Activated CD8-positive, alpha-beta T cell treated with anti-CD3 and anti-CD28 coated beads, Interleukin-2, amount 10 ng/mL, durations not matched to agents 7 days and 5 days (primary cell): ENCODE measurements at regions not wholly inside any gene's neighbourhood (a gene's known extent, or its start where the extent isn't known, plus 50 kb on each side); places are given as distances from the start of the nearest gene placed in this dataset.

ENCODE experiments used
- ATAC-seq: fragments of 150-1000 bp; cut with Tn5 transposase; one replicate; pipeline ENCODE4 v1.10.0; 2021; ENCODE audit warnings: moderate library complexity
- CTCF ChIA-PET: fragments of 350-600 bp; sonication (Branson Sonifier 250); formaldehyde crosslinking; loops from one replicate; lab custom pipeline; 2021; ENCODE audit warnings: antibody characterized with exemption; lab: Charles Lee
- POLR2A ChIA-PET: fragments of 350-600 bp; sonication (Branson Sonifier 250); formaldehyde crosslinking; loops from one replicate; lab custom pipeline; 2021; ENCODE audit warnings: antibody characterized with exemption; lab: Charles Lee
- DNase-seq: peaks from one replicate; pipeline ENCODE4 v3.0.0-alpha.2; 2020
- H3K27ac Mint-ChIP-seq: one replicate; pipeline ENCODE4 v1.8.0; 2021; ENCODE audit warnings: mild to moderate bottlenecking, mixed read lengths
- H3K27me3 Mint-ChIP-seq: one replicate; pipeline ENCODE4 v1.8.0; 2021; ENCODE audit warnings: low read depth, mixed read lengths
- H3K36me3 Mint-ChIP-seq: one replicate; pipeline ENCODE4 v1.8.0; 2021; ENCODE audit warnings: low read depth, mixed read lengths
- H3K4me1 Mint-ChIP-seq: one replicate; pipeline ENCODE4 v1.8.0; 2021; ENCODE audit warnings: low read depth, mixed read lengths
- H3K4me3 Mint-ChIP-seq: one replicate; pipeline ENCODE4 v1.8.0; 2021; ENCODE audit warnings: mild to moderate bottlenecking, mixed read lengths
- H3K9me3 Mint-ChIP-seq: one replicate; pipeline ENCODE4 v1.8.0; 2022; ENCODE audit warnings: mixed read lengths; ENCODE audit not compliant: insufficient read depth

- CTCF ChIA-PET = no interaction called here
- Mint-ChIP-seq H3K36me3 (no peaks in the 10 kb centered on the region), H3K4me3 (no peak overlapping the region), H3K27ac (no peak overlapping the region), H3K27me3 (peaks cover 7% of the 10 kb centered on the region), H3K9me3 (no peaks in the 10 kb centered on the region), H3K4me1 (peaks cover 9% of the 10 kb centered on the region)
- POLR2A ChIA-PET = no interaction called here
- ATAC-seq = no peak
- no peak for DNase-seq
These were observed 91.8 kb upstream of the STEAP4 start for GRCh38 chr7:88398459-88398858.

GRCh38 chr7:88396948-88397322 is 90.2 kb upstream of the STEAP4 start:
- no peaks in the 10 kb centered on the region for H3K36me3 Mint-ChIP-seq
- H3K9me3 Mint-ChIP-seq = no peaks in the 10 kb centered on the region
- POLR2A ChIA-PET = no interaction called here
- DNase-seq (no peak), ATAC-seq (no peak)
- peaks cover 14% of the 10 kb centered on the region for H3K27me3 Mint-ChIP-seq
- CTCF ChIA-PET = no interaction called here
- peaks cover 9% of the 10 kb centered on the region for H3K4me1 Mint-ChIP-seq
- no peak overlapping the region for H3K4me3 Mint-ChIP-seq
- H3K27ac Mint-ChIP-seq = no peak overlapping the region

DNA sequence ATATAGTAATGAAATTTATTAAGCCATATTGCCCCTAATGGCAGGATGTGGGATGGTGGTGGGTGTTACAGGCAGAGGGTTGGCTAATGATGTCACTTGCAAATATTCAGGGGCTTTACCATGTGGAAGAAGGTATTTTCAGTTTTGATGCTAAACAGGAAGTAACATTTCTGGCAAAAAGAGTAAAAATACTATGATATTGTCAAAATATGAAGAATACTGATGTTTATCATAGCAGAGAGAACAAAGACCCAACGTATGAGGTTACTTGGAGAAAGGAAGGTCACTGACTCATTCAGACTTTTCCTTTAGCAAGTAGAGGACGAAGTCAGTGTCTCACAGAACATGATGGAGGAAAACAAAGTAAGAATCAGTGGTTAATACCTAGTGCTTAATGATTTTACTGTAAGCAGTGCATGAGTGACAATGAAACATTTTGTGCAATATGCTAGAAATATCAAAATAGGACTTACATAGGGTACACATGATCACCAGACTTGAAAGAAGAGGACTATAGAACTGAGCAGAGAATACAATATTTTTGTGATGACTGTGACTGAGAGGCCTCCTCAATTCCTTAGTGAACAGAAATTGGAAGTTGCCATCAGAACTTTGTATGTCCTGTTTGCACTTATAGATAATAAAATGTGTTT is 89.7 kb upstream of the STEAP4 start:
- ATAC-seq (no peak), DNase-seq (no peak)
- no peak overlapping the region for H3K27ac Mint-ChIP-seq
- POLR2A ChIA-PET = no interaction called here
- peaks cover 9% of the 10 kb centered on the region for H3K4me1 Mint-ChIP-seq
- H3K9me3 Mint-ChIP-seq = no peaks in the 10 kb centered on the region
- H3K36me3 Mint-ChIP-seq = no peaks in the 10 kb centered on the region
- CTCF ChIA-PET = no interaction called here
- H3K4me3 Mint-ChIP-seq = no peak overlapping the region
- H3K27me3 Mint-ChIP-seq = peaks cover 15% of the 10 kb centered on the region

DNA sequence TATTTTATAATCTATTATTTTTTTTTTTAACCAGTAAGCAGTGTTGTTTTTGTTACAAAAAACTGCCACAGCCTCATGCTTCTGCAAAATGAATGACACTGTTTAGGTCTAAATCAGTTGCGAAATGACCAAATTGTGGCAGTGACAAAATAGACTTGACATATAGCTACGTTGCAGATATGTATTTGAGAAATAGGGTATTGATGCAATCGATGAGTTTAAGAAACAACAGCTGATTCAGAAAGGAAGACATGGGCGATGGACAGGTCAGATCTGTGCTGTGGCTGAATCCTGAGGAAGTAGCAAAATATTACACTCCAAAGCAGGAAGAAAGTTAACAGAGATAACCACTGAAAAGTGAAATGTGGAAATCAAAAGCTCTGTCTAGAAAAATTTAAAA is 89.0 kb upstream of the STEAP4 start:
- Mint-ChIP-seq H3K4me1 (peaks cover 9% of the 10 kb centered on the region), H3K36me3 (no peaks in the 10 kb centered on the region), H3K9me3 (no peaks in the 10 kb centered on the region), H3K4me3 (no peak overlapping the region), H3K27me3 (peaks cover 15% of the 10 kb centered on the region), H3K27ac (no peak overlapping the region)
- ChIA-PET CTCF (no interaction called here), POLR2A (no interaction called here)
- DNase-seq = no peak
- no peak for ATAC-seq

DNA sequence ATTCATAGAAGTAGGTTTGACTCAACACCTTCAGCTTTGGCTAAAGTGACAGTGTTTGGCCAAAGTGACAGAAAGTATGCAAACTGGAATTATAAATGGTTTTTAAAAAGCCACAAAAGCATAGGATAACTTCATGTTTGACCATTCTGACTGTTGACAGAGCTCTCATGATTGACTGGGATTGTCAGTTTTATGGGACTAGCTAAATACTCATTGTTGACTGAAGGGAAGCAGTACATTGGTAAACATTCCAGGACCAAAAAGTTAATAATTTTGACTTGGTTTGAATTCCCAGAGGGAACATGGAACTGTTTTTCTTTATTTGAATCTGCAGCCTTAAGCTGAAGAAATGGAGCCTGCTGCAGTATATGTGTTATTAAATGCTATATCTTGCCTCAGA is 84.6 kb upstream of the STEAP4 start:
- Mint-ChIP-seq H3K27ac (no peak overlapping the region), H3K36me3 (no peaks in the 10 kb centered on the region), H3K4me1 (peaks cover 20% of the 10 kb centered on the region), H3K4me3 (no peak overlapping the region), H3K27me3 (peaks cover 20% of the 10 kb centered on the region), H3K9me3 (peaks cover 3% of the 10 kb centered on the region)
- POLR2A ChIA-PET = no interaction called here
- DNase-seq (no peak), ATAC-seq (no peak)
- CTCF ChIA-PET = no interaction called here

DNA sequence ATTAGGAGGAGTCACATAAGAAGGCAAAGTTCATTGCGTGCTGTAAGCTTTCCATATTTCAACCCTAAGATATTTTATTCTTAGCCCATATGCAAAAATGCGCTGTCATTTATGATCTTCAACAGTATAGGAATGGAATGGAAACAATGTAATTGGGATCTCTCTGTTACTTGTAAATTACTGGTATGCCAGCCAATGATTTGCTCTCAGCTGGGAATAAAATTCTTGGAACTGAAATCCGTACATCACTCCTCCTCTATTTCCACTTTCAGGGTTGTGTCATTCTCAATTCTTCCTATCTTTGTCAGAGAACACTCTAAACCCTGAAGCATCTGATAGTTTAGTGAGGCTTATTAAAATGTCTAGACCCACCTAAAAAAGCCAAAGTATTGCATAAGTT is 80.7 kb upstream of the STEAP4 start:
- peaks cover 15% of the 10 kb centered on the region for H3K4me1 Mint-ChIP-seq
- ChIA-PET POLR2A (no interaction called here), CTCF (no interaction called here)
- H3K4me3 Mint-ChIP-seq = no peak overlapping the region
- H3K9me3 Mint-ChIP-seq = peaks cover 3% of the 10 kb centered on the region
- no peak for ATAC-seq
- H3K36me3 Mint-ChIP-seq = no peaks in the 10 kb centered on the region
- H3K27me3 Mint-ChIP-seq = peaks cover 8% of the 10 kb centered on the region
- no peak overlapping the region for H3K27ac Mint-ChIP-seq
- no peak for DNase-seq

DNA sequence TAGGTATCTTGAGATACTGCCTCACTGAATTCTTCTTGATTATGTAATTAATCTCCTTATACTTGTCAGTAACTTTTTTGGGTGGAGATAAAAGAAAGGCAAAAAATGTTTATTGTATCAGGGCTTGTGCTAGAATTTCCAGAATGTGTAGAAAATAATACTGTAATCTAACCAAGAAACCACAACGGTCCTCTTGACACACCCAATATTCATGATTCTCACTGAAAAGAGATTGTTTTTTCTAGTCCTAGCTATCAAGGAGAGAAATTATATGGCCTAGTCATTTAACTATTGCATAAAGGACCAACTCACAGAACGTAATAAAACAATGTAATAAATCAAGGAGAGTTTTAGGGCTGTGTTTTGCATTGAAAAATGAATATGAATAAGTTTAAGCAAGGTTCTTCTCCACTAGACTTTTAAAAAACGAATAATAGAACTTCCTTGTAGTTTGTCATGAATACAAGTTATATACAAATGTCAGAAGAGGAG is 80.0 kb upstream of the STEAP4 start:
- POLR2A ChIA-PET = no interaction called here
- peaks cover 5% of the 10 kb centered on the region for H3K27me3 Mint-ChIP-seq
- DNase-seq = no peak

GRCh38 chr7:88377434-88377833 is 70.7 kb upstream of the STEAP4 start:
- ChIA-PET POLR2A (no interaction called here), CTCF (no interaction called here)
- no peak overlapping the region for H3K27ac Mint-ChIP-seq
- no peaks in the 10 kb centered on the region for H3K36me3 Mint-ChIP-seq
- H3K27me3 Mint-ChIP-seq = peaks cover 5% of the 10 kb centered on the region
- ATAC-seq (no peak), DNase-seq (no peak)
- H3K9me3 Mint-ChIP-seq = no peaks in the 10 kb centered on the region
- H3K4me1 Mint-ChIP-seq = no peaks in the 10 kb centered on the region
- H3K4me3 Mint-ChIP-seq = no peak overlapping the region

More for the DNA sequence above, 80.0 kb upstream of the STEAP4 start:
- peaks cover 3% of the 10 kb centered on the region for H3K9me3 Mint-ChIP-seq
- H3K4me1 Mint-ChIP-seq = peaks cover 15% of the 10 kb centered on the region
- H3K27ac Mint-ChIP-seq = no peak overlapping the region
- H3K36me3 Mint-ChIP-seq = no peaks in the 10 kb centered on the region
- no peak for ATAC-seq
- CTCF ChIA-PET = no interaction called here
- no peak overlapping the region for H3K4me3 Mint-ChIP-seq

GRCh38 chr7:88368686-88369085 is 62.0 kb upstream of the STEAP4 start:
- no peaks in the 10 kb centered on the region for H3K4me1 Mint-ChIP-seq
- CTCF ChIA-PET = no interaction called here

GRCh38 chr7:88366845-88367244 is 60.2 kb upstream of the STEAP4 start:
- Mint-ChIP-seq H3K9me3 (no peaks in the 10 kb centered on the region), H3K4me3 (no peak overlapping the region), H3K27me3 (peaks cover 3% of the 10 kb centered on the region), H3K36me3 (no peaks in the 10 kb centered on the region), H3K4me1 (no peaks in the 10 kb centered on the region), H3K27ac (no peak overlapping the region)
- ATAC-seq (no peak), DNase-seq (no peak)
- ChIA-PET POLR2A (no interaction called here), CTCF (no interaction called here)

More at GRCh38 chr7:88368686-88369085, 62.0 kb upstream of the STEAP4 start:
- ATAC-seq (no peak), DNase-seq (no peak)
- H3K27me3 Mint-ChIP-seq = peaks cover 3% of the 10 kb centered on the region
- POLR2A ChIA-PET = no interaction called here
- no peaks in the 10 kb centered on the region for H3K9me3 Mint-ChIP-seq
- no peak overlapping the region for H3K4me3 Mint-ChIP-seq
- H3K36me3 Mint-ChIP-seq = no peaks in the 10 kb centered on the region
- no peak overlapping the region for H3K27ac Mint-ChIP-seq

GRCh38 chr7:88363869-88364268 is 57.2 kb upstream of the STEAP4 start:
- H3K36me3 Mint-ChIP-seq = no peaks in the 10 kb centered on the region
- ATAC-seq = no peak
- DNase-seq = no peak
- H3K27ac Mint-ChIP-seq = no peak overlapping the region
- H3K4me3 Mint-ChIP-seq = no peak overlapping the region
- H3K27me3 Mint-ChIP-seq = peaks cover 6% of the 10 kb centered on the region
- ChIA-PET CTCF (no interaction called here), POLR2A (no interaction called here)
- H3K4me1 Mint-ChIP-seq = no peaks in the 10 kb centered on the region
- H3K9me3 Mint-ChIP-seq = no peaks in the 10 kb centered on the region

DNA sequence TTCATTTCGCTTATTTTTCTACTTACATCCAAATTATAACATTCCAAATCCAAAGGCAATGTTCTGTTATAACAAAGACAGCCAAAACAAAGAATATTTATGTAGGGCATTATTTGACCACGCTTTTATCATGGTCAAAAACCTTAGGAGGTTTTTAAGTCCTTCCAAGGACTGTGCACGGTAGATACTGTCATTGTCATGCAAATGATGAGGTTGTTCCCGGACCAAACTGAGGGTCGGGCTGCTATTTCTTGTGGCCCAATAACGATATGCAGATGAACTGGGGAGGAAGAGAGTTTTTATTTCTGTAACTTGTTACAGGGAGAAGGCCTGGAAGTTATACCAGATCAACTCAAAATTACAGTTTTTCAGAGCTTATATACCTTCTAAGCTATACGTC is 56.6 kb upstream of the STEAP4 start:
- H3K27me3 Mint-ChIP-seq = peaks cover 7% of the 10 kb centered on the region
- H3K27ac Mint-ChIP-seq = no peak overlapping the region
- H3K9me3 Mint-ChIP-seq = no peaks in the 10 kb centered on the region
- POLR2A ChIA-PET = no interaction called here
- no peaks in the 10 kb centered on the region for H3K4me1 Mint-ChIP-seq
- DNase-seq (no peak), ATAC-seq (no peak)
- CTCF ChIA-PET = no interaction called here
- no peak overlapping the region for H3K4me3 Mint-ChIP-seq
- no peaks in the 10 kb centered on the region for H3K36me3 Mint-ChIP-seq

DNA sequence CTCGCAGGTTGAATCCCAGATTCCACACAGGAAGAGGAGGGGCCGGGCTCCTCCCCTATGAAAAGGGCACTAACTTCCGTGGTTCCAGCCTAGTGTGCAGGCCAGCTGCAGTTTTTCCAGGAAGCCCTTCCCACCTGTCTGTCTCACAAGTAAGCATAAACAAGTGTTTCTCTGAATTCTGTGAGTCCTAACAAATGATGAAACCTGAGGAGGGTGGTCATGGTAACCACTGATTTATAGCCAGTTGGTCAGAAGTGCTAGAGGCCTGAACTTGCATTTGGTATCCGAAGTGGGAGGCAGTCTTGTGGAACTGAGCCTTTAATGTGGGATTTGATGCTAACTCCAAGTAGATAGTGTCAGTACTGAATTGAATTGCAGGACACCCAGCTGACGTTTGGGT is 54.7 kb upstream of the STEAP4 start:
- Mint-ChIP-seq H3K36me3 (no peaks in the 10 kb centered on the region), H3K4me1 (no peaks in the 10 kb centered on the region), H3K4me3 (no peak overlapping the region), H3K27ac (no peak overlapping the region), H3K9me3 (no peaks in the 10 kb centered on the region), H3K27me3 (peaks cover 11% of the 10 kb centered on the region)
- ChIA-PET POLR2A (no interaction called here), CTCF (interaction anchor here (1.1 kb wide), 1 partner anchor 16 kb away, joined by 3 read pairs; no protein-coding TSS in a partner anchor)
- ATAC-seq (no peak), DNase-seq (no peak)
